Spleen (tissue), 7 donors: ENCODE measurements at regions not wholly inside any gene's neighbourhood (a gene's known extent, or its start where the extent isn't known, plus 50 kb on each side); places are given as distances from the start of the nearest gene placed in this dataset.

Experiments
- CTCF ChIP-seq, 11 experiments: fragments of 200-600 bp in 7 of 11; fragments of 450-650 bp in 4 of 11; sonication (generic) in 4 of 11; IDR thresholded peaks in 8 of 11; conservative IDR thresholded peaks in 3 of 11; 1 replicate in 7 of 11; 2 replicates in 4 of 11; pipeline versions ENCODE4 v1.4.0 to v1.8.0; 2016 to 2021; ENCODE audit warnings: antibody characterized with exemption in 11 of 11, inconsistent platforms in 4 of 11, mild to moderate bottlenecking in 1 of 11
- POLR2A ChIP-seq, 3 donors: fragments of 450-650 bp; IDR thresholded peaks; one replicate each; pipeline ENCODE4 v1.5.1; 2017; ENCODE audit warnings: antibody characterized with exemption in 3 of 3, mild to moderate bottlenecking in 1 of 3
- POLR2AphosphoS5 ChIP-seq, 3 donors: sonication (generic); formaldehyde crosslinking; IDR thresholded peaks; one replicate each; pipeline ENCODE4 v1.5.1; 2017; ENCODE audit warnings: antibody characterized with exemption in 3 of 3
- donor health status: DM: no; HTN: no; CAD: no; lungs with moderate emphysema.
- donor health status: DM: no; HTN: no; CAD: no.
- donor health status: DM: no; HTN: no; CAD: no.

GRCh38 chr3:82618594-82618993 lies 857.1 kb upstream of the GBE1 start:
- TF ChIP-seq CTCF (IDR thresholded peaks at IDR 0.05 in 8 of 11, conservative IDR thresholded peaks at IDR 0.05 in 3 of 11), result no peak
- no peak for TF ChIP-seq POLR2AphosphoS5 (IDR thresholded peaks at IDR 0.05)
- no peak for TF ChIP-seq POLR2A (IDR thresholded peaks at IDR 0.05)
